HG03558 (cell line): ENCODE measurements at regions not wholly inside any gene's neighbourhood (a gene's known extent, or its start where the extent isn't known, plus 50 kb on each side); places are given as distances from the start of the nearest gene placed in this dataset.

ENCODE experiments used
- ATAC-seq: cut with Tn5 transposase; IDR thresholded peaks from one replicate; pipeline ENCODE4 v1.9.1; 2021; ENCODE audit warnings: moderate number of reproducible peaks; ENCODE audit not compliant: unreplicated experiment; ENCODE audit errors: extremely low read depth

DNA sequence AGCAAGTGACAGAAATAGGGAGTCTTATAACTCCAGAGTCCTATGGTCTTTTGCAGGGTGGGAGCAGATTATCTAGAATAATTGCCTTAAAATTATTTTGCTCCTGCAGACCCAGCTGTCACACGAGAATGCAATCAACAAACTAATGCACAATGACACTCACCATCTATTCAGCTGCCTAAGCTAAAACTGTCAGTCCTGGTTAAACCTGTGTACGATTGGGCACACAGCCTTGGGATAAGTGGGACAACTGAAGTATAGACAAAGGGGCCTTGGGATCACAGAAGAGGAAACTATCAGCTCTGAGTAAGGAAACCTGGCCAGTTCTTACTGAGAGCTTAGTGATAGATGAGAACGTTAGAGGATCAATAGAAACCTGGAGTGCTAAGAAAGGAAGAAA, 595.9 kb upstream of the KIRREL3 start:
- no peak for ATAC-seq

DNA sequence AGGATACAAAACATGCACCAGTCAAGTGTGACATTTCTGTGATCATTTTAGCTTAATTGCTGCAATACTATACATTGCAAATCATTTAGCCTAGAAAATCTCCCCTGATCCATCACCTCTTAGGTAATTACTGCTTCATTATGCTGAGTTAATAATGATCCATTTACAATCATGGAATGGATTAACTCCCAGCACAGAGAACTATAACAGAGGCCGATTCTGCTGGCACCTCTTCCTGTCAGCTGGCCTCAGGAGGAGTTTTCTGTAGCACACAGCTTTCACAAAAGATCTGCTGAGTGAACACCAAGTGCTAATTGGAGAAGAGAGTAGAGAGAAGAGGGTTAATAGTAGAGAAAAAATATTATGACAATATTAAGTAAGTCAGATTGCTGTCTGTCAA, 591.8 kb upstream of the KIRREL3 start:
- no peak for ATAC-seq

DNA sequence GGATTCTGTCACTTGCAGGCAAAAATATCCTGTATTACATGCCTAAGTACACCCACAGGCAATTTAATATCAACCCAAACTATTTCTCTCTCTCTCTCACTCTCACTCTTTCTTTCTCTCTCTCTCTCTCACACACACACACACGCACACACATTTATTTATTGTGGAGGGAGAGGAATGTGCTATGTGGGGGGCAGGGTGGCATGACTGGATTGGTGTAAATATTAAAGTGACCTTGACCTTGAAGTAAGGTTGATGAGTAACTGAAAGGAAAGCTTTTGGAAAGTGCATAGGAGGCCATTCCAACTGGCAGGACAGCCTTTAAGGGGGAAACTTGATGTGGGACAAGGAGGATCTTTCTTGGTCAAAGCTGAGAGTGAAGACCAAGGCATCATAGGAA, 589.7 kb upstream of the KIRREL3 start:
- ATAC-seq = no peak

DNA sequence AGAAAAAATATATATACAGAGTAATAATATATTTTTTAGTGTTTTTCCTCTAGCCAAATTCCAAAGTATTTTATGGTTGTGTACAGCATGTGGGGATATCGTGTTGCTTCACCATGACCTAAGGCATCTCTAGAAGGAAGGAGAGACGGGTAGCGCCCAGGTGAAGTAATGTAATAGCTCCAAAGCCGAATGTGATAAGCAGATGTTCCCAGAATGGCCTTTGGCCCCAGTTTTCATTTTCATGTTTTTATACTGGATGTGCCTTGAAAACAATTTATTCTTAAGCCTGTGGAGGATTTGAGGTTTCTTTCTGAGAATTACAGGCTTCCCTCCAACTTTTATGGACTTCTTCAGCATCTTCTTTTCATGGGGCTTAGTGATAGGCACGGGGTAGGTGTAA, 587.9 kb upstream of the KIRREL3 start:
- ATAC-seq = no peak

DNA sequence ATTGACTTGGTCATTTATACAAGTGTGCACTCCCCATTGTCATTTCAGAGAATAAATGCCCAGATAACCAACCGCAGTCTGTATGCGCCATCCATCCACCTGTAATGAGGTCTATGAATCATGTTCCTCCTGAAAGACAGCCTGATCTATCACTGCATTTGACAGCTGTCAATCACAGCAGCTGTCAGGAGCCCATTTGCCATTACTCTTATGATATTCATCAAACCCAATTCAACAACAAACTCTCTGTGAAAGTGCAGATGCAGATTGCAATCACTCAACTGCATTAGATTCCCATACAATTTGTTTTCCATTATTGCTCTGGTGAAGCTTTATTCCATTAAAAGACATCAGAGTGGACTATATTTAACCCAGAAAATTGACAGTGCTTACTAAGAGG, 586.9 kb upstream of the KIRREL3 start:
- ATAC-seq = no peak

DNA sequence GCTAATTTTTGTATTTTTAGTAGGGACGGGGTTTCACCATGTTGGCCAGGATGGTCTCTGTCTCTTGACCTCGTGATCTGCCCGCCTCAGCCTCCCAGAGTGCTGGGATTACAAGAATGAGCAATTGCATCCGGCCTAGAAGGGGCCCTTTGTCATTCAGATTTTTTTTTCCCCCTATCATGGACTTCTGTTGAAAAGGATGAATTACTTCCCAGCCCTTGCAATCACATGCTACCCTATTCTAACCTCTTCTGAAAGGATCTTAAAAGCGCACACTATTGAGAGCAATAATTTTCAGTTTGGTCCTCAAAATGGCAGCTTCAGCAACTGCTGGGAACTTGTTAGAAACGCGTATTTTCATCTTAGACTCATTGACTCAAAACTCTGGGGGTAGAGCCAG, 575.6 kb upstream of the KIRREL3 start:
- no peak for ATAC-seq

DNA sequence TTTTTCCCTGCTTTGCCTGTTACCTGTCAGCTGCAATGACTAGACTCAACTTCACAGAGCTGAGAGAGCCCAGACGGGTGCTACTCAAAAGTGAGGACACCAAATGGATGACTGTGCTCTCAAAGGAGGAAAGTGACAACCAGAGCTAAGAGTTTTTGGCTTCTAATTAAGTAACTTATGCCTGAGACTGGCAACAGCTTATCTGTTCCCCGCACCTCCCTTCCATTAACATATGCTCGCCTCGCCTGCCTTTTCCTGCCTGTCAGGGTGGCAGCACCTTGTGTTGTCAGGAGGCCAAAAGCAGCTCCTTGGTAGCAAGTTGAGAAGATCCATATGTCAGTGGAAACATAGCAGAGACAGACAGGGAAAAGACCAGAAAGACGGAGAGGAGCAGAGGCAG, 573.9 kb upstream of the KIRREL3 start:
- ATAC-seq = no peak

DNA sequence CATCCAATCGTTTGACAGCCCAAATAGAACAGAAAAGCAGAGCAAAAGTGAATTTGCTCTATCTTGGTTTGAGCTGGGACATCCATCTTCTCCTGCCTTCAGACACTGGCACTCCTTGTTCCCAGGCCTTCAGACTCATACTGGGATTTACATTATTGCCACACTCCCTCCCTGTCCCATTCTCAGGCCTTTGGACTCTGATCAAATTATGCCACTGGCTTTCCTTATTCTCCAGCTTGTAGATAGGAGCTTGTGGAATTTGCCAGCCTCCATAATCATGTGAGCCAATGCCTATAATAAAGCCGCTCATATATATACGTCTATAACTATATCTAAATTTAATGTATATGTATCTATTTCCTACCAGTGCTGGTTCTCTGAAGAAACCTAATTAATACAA, 568.3 kb upstream of the KIRREL3 start:
- no peak for ATAC-seq

DNA sequence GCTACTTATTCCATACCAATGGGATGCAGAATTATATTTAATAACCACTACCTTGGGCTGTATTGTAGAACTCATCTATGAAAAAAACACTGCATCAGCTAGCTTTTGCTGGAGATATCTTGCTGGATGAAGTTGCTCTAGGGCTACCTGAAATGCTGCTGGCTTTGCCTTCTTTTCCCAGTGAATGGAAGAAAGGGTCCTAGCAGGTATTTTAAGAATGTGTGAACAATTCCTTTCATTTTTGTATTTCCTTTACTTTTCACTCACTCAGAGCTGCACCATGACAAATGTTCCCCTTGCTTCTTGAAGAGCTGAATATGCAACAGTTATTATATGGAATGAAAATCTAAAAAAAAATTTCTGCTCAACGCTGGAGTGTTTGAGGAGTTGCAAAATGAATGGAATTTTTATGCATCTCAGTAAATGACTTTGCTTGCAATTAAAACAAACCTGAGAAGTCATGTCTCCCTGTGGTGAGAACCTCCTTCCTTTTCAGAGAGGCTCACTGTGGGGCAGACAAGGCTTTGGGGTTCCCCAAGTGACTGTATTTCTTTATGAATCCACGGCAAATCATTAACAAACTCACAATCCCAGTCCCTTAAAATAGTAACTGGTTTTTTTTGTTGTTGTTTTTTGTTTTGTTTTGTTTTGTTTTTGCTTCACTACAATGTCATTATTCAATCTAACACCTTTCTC, 566.8 kb upstream of the KIRREL3 start:
- no peak for ATAC-seq

DNA sequence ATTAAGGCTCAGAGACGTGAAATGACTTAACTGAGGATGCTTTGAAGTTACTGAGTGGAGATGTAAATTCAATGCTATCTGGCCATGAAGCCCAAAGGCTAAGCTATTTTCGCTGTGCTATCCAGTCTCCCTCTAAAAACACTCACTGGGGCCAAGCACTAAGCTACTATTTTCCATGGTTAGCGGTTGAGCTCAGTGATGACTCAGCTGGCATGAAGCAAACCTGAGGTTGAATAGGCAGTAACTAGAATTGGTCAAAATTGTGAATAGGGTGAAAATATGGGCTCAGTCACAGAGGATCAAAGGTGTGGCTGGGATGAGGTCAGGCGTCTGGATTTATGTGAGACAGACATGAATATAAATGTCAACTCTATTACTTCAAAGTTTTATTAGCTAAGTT, 564.2 kb upstream of the KIRREL3 start:
- ATAC-seq = no peak

DNA sequence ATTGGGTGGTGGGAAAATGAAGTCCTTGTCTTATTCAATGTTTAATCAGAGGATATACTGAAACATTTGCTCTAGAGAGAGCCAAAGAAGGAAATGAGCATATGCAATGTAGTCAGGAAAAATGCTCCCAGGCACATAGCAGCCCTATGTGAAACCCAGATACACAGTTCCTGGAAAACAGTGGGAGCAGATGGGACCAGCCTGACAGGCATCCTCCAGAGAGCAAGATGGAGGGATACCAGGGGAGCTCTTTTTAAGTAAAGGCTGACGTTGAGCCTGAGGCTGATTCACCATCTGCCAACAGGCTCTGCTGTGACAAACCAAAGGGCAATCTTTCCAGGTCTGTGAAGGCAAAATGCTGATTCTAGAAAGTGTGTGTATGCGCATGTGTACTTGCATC, 559.4 kb upstream of the KIRREL3 start:
- no peak for ATAC-seq

DNA sequence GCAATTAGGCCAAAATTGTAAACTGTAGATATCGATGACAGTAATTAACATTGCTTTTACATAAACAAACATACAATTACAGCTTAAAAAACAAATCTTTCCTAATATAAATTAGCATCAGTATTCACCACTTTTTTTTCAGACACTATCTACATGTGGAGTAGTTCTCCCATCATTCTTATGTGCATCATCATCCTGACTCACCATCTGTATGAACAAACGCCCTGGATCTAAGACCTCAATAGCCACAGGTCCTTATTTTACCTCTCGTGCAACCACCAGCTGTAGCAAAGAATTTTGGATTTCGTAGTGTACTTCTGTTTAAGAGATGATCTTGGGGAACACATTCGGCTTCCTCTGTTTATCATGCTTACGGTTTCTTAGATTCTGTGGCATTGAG, 551.9 kb upstream of the KIRREL3 start:
- ATAC-seq = no peak

DNA sequence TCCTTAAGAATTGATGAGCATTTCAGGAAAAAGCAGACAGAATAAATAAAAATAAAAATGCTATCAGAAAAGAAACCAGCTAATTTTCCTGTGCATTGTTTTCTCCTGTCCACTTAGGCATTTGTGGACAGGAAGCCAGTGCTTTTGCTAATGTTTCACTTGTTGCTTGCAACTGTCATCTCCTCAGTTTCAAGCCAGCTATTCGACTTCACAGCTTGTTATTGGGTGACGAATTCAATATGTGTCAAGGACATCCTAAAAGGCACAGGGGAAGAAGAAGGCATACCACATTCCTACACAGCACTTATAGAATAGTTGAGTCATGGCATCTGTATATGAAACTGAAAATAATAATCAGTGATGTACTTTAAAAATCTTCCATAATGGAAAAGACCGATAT, 530.6 kb upstream of the KIRREL3 start:
- no peak for ATAC-seq

DNA sequence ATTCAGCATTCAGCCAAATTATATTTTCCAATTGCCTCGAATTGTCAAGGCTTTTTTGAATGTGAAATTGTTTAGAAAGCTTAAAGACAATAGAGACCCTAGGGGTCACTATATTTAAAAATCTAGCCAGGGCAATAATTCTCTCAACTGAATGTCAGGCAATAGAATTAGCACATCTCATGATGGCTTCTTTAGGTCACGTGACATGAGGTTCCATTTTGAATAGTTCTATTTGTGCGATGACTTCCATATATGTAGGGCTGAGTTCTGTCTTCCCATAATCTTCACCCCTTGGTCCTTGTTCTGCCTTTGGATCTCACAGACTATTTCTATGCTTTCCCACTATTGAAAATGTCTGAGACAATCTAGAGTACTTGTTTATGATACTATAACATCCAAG, 527.7 kb upstream of the KIRREL3 start:
- ATAC-seq = no peak

DNA sequence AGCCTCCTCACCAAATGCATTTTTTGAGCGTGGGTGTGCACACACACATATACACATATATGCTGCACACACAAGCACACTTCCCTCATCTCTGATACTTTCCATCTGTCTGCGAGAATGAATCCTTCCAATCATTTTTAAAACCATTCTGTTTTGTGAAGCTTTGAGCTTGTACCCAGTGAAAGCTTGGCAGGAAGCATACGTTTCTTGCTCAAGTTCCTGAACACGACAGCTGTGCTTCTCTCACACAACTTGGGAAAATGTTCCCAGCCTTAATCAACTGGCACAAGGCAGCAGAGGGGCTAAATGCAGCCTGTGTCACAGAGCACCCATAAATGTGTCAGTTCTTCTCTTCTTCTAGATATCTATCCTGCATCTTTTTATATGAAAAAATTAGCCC, 524.0 kb upstream of the KIRREL3 start:
- no peak for ATAC-seq

DNA sequence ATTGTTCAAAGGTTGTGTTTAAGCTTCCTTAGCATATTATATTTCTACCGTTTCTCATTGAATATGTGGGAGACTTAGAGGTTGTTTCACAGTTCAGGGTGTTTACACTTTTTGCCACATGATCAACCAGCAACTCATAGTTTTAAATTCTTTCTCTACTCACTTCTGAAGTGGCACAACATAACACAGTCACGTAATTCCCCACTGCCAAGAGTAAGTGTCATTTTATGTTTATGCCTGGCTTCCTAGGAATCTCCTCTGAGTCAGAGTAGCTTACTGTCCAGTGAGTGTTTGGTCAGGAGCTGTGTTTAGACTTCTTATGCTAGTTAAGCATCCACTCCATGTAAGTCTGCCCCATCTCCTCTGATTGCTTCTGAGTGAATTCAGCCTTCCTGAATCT, 520.8 kb upstream of the KIRREL3 start:
- no peak for ATAC-seq

DNA sequence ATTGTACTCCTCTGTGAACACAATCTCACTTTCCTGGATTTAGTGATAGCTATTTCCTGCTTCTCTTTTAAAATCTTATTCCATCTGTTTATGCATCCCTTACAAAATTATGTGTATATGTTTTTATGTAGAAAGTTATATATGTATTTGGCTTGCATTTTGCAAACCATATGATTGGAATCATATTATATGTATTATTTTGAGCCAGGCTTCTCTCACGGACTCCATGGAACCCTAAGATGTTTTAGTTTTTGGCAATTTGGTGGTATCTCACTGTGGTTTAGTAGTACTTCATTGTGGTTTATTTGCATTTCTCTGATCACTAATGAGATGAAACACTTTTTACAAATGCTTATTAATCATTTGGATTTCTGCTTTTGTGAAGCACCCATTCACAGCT, 507.3 kb upstream of the KIRREL3 start:
- ATAC-seq = no peak

DNA sequence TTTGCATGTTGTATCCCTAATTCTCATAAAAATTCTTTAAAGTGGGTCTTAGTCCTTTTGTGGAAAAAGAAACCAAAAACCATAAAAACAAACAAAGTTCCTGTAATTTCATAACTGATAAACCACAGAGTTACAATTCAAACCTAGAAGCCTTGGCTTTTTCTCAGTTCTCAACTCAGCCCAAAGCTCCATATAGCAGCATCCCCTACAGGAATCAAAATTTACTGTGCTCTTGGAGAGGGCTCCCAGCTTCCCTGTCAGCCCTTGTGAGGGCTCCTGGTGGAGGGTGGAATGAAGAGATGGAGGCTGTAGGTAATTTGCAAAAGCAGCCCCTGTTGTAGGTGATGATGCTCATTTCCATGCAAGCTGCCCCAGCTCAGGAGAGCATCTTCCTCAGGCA, 506.1 kb upstream of the KIRREL3 start:
- no peak for ATAC-seq

DNA sequence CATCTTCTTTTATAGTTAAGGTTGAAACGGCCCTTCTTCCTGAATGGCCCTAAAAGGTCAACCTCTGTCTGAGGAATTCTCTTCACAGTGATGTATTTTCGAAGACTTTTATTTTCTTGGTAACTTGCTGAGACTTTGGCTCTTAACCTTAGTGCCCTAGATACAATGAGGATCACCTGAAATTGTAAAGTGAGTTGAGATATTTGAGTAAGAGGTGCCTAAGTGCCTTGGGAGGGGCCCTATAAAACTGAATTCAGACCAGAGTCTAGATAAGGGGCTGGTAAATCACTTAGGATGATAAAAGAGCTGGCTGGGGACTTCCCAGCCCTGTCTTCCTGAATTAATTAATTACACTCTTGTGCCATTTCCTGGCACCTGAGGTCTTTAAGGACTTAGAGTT, 505.6 kb upstream of the KIRREL3 start:
- ATAC-seq = no peak

DNA sequence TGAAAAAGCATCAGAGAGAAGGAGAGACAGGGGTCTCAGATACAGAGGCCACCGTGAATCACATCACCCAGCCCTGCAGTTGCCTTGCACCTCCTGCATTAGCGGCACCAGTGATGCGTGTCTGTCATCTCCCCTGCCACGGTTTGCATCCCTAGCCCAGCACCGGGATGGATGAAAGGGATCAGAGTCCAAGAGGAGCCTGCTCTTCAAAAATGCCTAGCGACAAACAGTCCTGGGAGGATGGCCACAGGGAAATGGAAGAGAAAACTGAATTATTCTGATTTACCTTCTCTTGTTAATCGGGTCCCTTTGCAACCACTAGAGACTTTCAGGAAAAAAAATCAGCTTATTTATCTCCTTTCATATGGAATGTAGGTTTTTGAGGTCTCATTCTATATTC, 495.6 kb upstream of the KIRREL3 start:
- ATAC-seq = no peak

DNA sequence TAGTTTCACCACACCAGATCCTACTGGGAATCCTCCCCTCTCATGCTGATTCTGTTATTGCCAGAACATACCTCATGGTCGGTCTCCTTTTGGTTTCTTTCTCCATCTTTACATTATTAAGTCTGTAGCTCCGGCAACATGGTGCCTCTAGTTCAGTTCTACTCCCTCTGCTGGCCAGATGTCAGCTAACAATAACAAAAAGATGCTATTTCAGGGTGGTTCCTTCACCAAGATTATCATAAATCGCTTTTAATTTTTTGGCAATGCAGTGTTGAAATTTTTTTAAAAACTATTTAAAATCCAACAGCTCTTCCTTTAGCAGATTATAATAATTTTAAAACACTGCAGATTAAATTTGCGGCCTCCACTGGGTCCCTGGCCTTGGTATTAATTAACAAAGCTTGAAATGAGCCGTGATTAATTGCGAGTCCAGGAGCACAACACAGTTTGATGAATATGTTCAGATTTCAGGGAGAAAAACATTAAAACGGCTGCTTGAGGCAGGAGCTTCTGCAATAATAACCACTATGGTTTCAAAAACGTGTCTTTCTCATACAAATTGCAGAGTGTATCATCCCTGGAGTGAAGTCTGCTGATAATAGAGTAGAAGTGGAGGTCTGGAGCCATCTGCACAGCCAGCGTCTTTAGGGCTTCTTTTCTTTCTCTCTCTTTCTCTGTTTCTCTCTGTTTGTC, 492.9 kb upstream of the KIRREL3 start:
- ATAC-seq = no peak

DNA sequence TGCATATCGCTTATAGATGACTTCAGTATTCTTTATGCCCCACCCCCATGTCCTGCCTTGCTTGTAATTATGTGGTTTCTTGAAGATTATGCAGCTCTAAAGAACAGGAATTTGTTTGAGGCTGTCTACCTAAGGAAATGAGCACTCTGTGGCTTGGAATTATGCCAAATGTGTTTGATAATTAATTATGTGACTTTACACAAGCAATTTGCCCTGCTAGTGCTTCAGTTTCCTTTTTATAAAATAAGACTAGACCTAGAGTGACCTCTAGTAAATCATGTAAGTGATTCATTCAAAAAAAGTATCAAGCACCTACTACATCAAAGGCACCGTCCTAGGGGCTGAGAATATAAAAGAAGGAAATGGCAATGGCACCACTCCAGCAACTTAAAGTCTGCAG, 491.5 kb upstream of the KIRREL3 start:
- ATAC-seq = no peak
